ENCODE measurements at regions not wholly inside any gene's neighbourhood (a gene's known extent, or its start where the extent isn't known, plus 50 kb on each side); places are given as distances from the start of the nearest gene placed in this dataset.

- no peaks in the 10 kb centered on the region for H3K9me2 ChIP-seq (replicated peaks; ENCODE audit: control insufficient read depth, low read length)
- no peaks in the 10 kb centered on the region for H3K9me3 ChIP-seq (ENCODE audit: control insufficient read depth, insufficient read depth, low read length)
- H3K36me3 ChIP-seq (ENCODE audit: control insufficient read depth, low read length): no peaks in the 10 kb centered on the region
- no peaks in the 10 kb centered on the region for H3K79me2 ChIP-seq (ENCODE audit: control insufficient read depth, low read length)
- TF ChIP-seq CTCF (IDR thresholded peaks at IDR 0.05; ENCODE audit: low read depth, low read length, poor library complexity, severe bottlenecking) (no peak), EZH2phosphoT487 (IDR thresholded peaks at IDR 0.05; ENCODE audit: borderline replicate concordance, low read length) (no peak)
- peaks cover 28% of the 10 kb centered on the region for H3K4me1 ChIP-seq (ENCODE audit: control insufficient read depth, low read length)
- H3K27me3 ChIP-seq (ENCODE audit: control insufficient read depth, low read length): peaks cover 3% of the 10 kb centered on the region; the same call in 1 of the 2 replicates
- no peak overlapping the region for H3K4me2 ChIP-seq (ENCODE audit: low read length)
- H3K27ac ChIP-seq (ENCODE audit: low read depth, low read length): no peak overlapping the region
- H3K4me3 ChIP-seq (ENCODE audit: low read length): no peak overlapping the region
- H3F3A ChIP-seq (ENCODE audit: control insufficient read depth, insufficient read depth): no peaks in the 10 kb centered on the region
- H4K20me1 ChIP-seq (ENCODE audit: control insufficient read depth, insufficient read depth, low read depth, low read length): no peaks in the 10 kb centered on the region
These were observed 109.2 kb upstream of the SHB start for GRCh38 chr9:38178237-38178636.

GRCh38 chr9:38177680-38178079, 108.7 kb upstream of the SHB start:
- Histone ChIP-seq H3K36me3 (ENCODE audit: control insufficient read depth, low read length) (no peaks in the 10 kb centered on the region), H3K9me2 (replicated peaks; ENCODE audit: control insufficient read depth, low read length) (no peaks in the 10 kb centered on the region), H3K79me2 (ENCODE audit: control insufficient read depth, low read length) (no peaks in the 10 kb centered on the region), H3K27ac (ENCODE audit: low read depth, low read length) (no peak overlapping the region), H3F3A (ENCODE audit: control insufficient read depth, insufficient read depth) (no peaks in the 10 kb centered on the region), H3K4me3 (ENCODE audit: low read length) (no peak overlapping the region), H3K9me3 (ENCODE audit: control insufficient read depth, insufficient read depth, low read length) (no peaks in the 10 kb centered on the region), H3K4me2 (ENCODE audit: low read length) (no peak overlapping the region), H3K4me1 (ENCODE audit: control insufficient read depth, low read length) (peaks cover 23% of the 10 kb centered on the region), H4K20me1 (ENCODE audit: control insufficient read depth, insufficient read depth, low read depth, low read length) (no peaks in the 10 kb centered on the region), H3K27me3 (ENCODE audit: control insufficient read depth, low read length) (peaks cover 3% of the 10 kb centered on the region; the same call in 1 of the 2 replicates)
- no peak for TF ChIP-seq EZH2phosphoT487 (IDR thresholded peaks at IDR 0.05; ENCODE audit: borderline replicate concordance, low read length)
- TF ChIP-seq CTCF (IDR thresholded peaks at IDR 0.05; ENCODE audit: low read depth, low read length, poor library complexity, severe bottlenecking): no peak

- Histone ChIP-seq H3K36me3 (ENCODE audit: control insufficient read depth, low read length) (no peaks in the 10 kb centered on the region), H3K4me3 (ENCODE audit: low read length) (no peak overlapping the region), H3K79me2 (ENCODE audit: control insufficient read depth, low read length) (no peaks in the 10 kb centered on the region), H3K27me3 (ENCODE audit: control insufficient read depth, low read length) (peaks cover 3% of the 10 kb centered on the region; the same call in 1 of the 2 replicates), H3K4me1 (ENCODE audit: control insufficient read depth, low read length) (peaks cover 8% of the 10 kb centered on the region), H4K20me1 (ENCODE audit: control insufficient read depth, insufficient read depth, low read depth, low read length) (no peaks in the 10 kb centered on the region), H3K4me2 (ENCODE audit: low read length) (no peak overlapping the region), H3K9me2 (replicated peaks; ENCODE audit: control insufficient read depth, low read length) (no peaks in the 10 kb centered on the region), H3K27ac (ENCODE audit: low read depth, low read length) (no peak overlapping the region), H3F3A (ENCODE audit: control insufficient read depth, insufficient read depth) (no peaks in the 10 kb centered on the region), H3K9me3 (ENCODE audit: control insufficient read depth, insufficient read depth, low read length) (no peaks in the 10 kb centered on the region)
- no peak for TF ChIP-seq CTCF (IDR thresholded peaks at IDR 0.05; ENCODE audit: low read depth, low read length, poor library complexity, severe bottlenecking)
- no peak for TF ChIP-seq EZH2phosphoT487 (IDR thresholded peaks at IDR 0.05; ENCODE audit: borderline replicate concordance, low read length)
These were observed 107.2 kb upstream of the SHB start for GRCh38 chr9:38176251-38176650.
